KMS-11 (cell line): ENCODE measurements at regions not wholly inside any gene's neighbourhood (a gene's known extent, or its start where the extent isn't known, plus 50 kb on each side); places are given as distances from the start of the nearest gene placed in this dataset.

ENCODE experiments used
- H2AFZ ChIP-seq: fragments of 200-600 bp; sonication (generic); 2 replicates; pipeline ENCODE4 v1.6.1; 2016; ENCODE audit warnings: antibody characterized with exemption, mixed run types, low read depth
- H3K27ac ChIP-seq: fragments of 200-600 bp; sonication (generic); 2 replicates; pipeline ENCODE4 v1.6.1; 2016; ENCODE audit warnings: mild to moderate bottlenecking, mixed run types
- H3K27me3 ChIP-seq: fragments of 200-600 bp; sonication (generic); 2 replicates; pipeline ENCODE4 v1.6.1; 2017; ENCODE audit warnings: mild to moderate bottlenecking, low read depth, mixed run types, moderate library complexity; ENCODE audit not compliant: insufficient read depth
- H3K36me3 ChIP-seq: fragments of 200-600 bp; sonication (generic); 2 replicates; pipeline ENCODE4 v1.6.1; 2017; ENCODE audit warnings: mild to moderate bottlenecking, mixed run types; ENCODE audit not compliant: insufficient read depth
- H3K4me1 ChIP-seq: fragments of 200-600 bp; sonication (generic); 2 replicates; pipeline ENCODE4 v1.6.1; 2016; ENCODE audit warnings: mild to moderate bottlenecking, low read depth, mixed run types; ENCODE audit not compliant: poor library complexity, severe bottlenecking
- H3K4me2 ChIP-seq: fragments of 200-600 bp; sonication (generic); 2 replicates; pipeline ENCODE4 v1.7.0; 2016; ENCODE audit warnings: mild to moderate bottlenecking, mixed run types
- H3K4me3 ChIP-seq: fragments of 200-600 bp; sonication (generic); IDR thresholded peaks from 2 replicates; pipeline ENCODE4 v1.6.1; 2017; ENCODE audit warnings: low read depth, low read length, mixed read lengths; ENCODE audit not compliant: insufficient read depth
- H3K79me2 ChIP-seq: fragments of 200-600 bp; sonication (generic); 2 replicates; pipeline ENCODE4 v1.6.1; 2016; ENCODE audit warnings: low read depth, mixed run types; ENCODE audit not compliant: insufficient read depth
- H3K9ac ChIP-seq: fragments of 200-600 bp; sonication (generic); 2 replicates; pipeline ENCODE4 v1.6.1; 2016; ENCODE audit warnings: mild to moderate bottlenecking, mixed run types
- H4K20me1 ChIP-seq: fragments of 200-600 bp; sonication (generic); 2 replicates; pipeline ENCODE4 v1.6.1; 2016; ENCODE audit warnings: mild to moderate bottlenecking, mixed run types; ENCODE audit not compliant: insufficient read depth
- TF ChIP-seq, protein P1 (sequence below): fragments of 200-600 bp; sonication (generic); conservative IDR thresholded peaks from 2 replicates; pipeline ENCODE4 v1.6.1; 2017; ENCODE audit warnings: low read depth, mild to moderate bottlenecking, antibody characterized with exemption, low read length, moderate library complexity, mixed read lengths

DNA sequence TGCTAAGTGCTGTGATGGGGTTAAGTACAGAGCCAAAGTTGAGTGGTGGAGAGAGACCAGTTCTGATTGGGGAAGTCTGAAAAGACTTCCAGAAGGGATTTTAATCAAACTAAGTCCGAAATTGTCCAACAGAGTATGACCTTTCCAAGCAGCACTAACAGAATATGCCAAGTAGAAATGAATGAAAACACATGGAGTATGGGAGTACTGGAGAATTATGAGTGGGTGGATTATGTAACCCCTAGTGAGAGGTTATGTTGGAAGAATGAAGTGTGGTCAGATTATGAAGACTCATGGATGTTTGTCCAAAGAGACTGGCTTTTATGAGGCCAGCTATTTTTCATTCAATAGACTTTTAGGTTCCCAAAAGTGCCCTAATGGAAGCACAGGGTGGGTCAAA is 94.0 kb upstream of the PLEKHA5 start:
- no peaks in the 10 kb centered on the region for H3K27me3 ChIP-seq
- no peaks in the 10 kb centered on the region for H3K4me1 ChIP-seq
- H4K20me1 ChIP-seq, result no peaks in the 10 kb centered on the region
- no peak overlapping the region for H3K4me2 ChIP-seq
- TF ChIP-seq, protein P1, sequence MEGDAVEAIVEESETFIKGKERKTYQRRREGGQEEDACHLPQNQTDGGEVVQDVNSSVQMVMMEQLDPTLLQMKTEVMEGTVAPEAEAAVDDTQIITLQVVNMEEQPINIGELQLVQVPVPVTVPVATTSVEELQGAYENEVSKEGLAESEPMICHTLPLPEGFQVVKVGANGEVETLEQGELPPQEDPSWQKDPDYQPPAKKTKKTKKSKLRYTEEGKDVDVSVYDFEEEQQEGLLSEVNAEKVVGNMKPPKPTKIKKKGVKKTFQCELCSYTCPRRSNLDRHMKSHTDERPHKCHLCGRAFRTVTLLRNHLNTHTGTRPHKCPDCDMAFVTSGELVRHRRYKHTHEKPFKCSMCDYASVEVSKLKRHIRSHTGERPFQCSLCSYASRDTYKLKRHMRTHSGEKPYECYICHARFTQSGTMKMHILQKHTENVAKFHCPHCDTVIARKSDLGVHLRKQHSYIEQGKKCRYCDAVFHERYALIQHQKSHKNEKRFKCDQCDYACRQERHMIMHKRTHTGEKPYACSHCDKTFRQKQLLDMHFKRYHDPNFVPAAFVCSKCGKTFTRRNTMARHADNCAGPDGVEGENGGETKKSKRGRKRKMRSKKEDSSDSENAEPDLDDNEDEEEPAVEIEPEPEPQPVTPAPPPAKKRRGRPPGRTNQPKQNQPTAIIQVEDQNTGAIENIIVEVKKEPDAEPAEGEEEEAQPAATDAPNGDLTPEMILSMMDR, result no peak
- H3K4me3 ChIP-seq, result no peak overlapping the region
- H3K27ac ChIP-seq, result no peak overlapping the region
- no peaks in the 10 kb centered on the region for H3K36me3 ChIP-seq
- no peak overlapping the region for H3K9ac ChIP-seq
- H2AFZ ChIP-seq, result no peak overlapping the region
- H3K79me2 ChIP-seq, result no peaks in the 10 kb centered on the region

DNA sequence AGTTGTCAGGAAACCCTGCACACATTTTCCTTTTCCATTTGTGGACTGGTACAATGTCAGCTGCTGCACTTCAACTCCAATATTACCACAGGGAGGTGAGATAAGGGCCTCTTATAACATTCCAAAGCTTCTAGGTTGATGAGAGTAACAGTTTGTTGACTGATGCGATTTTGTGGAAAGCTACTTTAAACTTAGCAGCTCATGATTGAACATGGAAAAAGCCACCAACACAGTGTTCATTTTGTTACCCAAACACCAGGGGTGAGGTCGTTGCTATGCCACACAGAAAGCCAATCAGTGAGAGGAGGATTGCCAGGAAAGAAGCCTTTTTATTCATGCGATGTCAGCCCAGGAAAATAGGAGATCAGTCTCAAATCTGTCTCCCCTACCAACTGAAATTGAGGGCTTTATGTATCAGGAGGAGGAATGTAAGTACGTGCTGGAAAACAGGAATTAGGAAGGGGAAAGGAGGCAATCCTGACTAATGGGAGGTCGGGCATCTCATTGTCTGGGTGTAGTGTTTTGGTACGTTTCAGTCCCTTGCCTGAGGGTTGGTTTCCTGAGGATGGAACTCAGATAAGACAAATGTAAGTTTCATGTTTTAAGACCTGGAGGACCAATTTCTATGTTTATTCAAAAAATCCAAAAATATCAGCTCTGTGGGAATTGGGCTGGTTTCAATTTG is 92.7 kb upstream of the PLEKHA5 start:
- Histone ChIP-seq H3K4me3 (no peak overlapping the region), H3K27ac (no peak overlapping the region), H3K27me3 (no peaks in the 10 kb centered on the region), H3K4me2 (no peak overlapping the region), H3K36me3 (no peaks in the 10 kb centered on the region), H3K9ac (no peak overlapping the region), H3K79me2 (no peaks in the 10 kb centered on the region), H3K4me1 (no peaks in the 10 kb centered on the region), H4K20me1 (no peaks in the 10 kb centered on the region), H2AFZ (no peak overlapping the region)
- TF ChIP-seq, protein P1, result no peak

DNA sequence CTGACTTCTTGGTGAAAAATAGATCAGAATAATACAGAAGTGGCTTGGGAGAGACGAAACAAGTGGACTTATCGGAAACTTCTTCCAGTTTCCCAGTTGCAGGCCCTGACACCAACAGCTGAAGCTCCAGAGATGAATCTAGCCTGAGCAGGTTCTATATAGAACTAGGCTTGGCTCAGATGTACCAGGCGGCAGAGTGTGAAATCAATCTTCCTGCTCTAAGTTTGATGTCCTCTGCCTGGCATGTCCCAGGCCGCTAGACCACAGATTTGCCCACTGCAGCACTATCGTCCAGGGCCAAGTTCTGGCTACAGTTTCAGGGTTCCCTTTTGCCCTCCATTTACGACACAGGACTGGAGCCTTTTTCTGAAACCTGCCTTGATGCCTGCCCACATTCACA is 91.3 kb upstream of the PLEKHA5 start:
- Histone ChIP-seq H3K79me2 (no peaks in the 10 kb centered on the region), H3K9ac (no peak overlapping the region), H3K4me1 (no peaks in the 10 kb centered on the region), H3K4me2 (no peak overlapping the region), H3K36me3 (no peaks in the 10 kb centered on the region), H4K20me1 (no peaks in the 10 kb centered on the region), H3K4me3 (no peak overlapping the region), H2AFZ (no peak overlapping the region), H3K27ac (no peak overlapping the region), H3K27me3 (no peaks in the 10 kb centered on the region)
- TF ChIP-seq, protein P1, result no peak

DNA sequence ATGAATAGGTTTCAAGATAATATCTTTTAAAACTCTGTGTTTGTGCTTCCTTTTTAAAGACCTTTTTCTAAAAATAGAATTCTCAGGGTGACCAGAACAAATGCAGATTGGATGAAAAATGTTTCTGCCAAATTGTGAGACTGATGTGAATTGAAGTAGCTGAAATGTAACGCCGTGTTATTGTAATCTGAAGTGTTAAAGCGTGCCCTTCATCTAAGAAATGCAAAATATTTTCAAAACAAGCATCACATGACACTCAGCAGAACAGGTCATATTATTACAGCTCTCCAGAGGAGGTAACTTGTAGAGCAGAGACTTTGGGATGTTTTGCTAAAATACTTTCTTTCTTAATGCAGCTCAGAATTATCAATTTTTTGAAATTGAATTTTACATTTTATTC is 90.0 kb upstream of the PLEKHA5 start:
- H3K27me3 ChIP-seq, result no peaks in the 10 kb centered on the region
- H3K36me3 ChIP-seq, result no peaks in the 10 kb centered on the region
- H3K4me2 ChIP-seq, result no peak overlapping the region
- H3K79me2 ChIP-seq, result no peaks in the 10 kb centered on the region
- H4K20me1 ChIP-seq, result no peaks in the 10 kb centered on the region
- no peak overlapping the region for H2AFZ ChIP-seq
- H3K4me3 ChIP-seq, result no peak overlapping the region
- H3K4me1 ChIP-seq, result no peaks in the 10 kb centered on the region
- no peak overlapping the region for H3K27ac ChIP-seq
- TF ChIP-seq, protein P1, result no peak
- H3K9ac ChIP-seq, result no peak overlapping the region
